Endodermal cell (in vitro differentiated cells): ENCODE measurements at regions not wholly inside any gene's neighbourhood (a gene's known extent, or its start where the extent isn't known, plus 50 kb on each side); places are given as distances from the start of the nearest gene placed in this dataset.

ENCODE experiments used
- DNase-seq: peaks from one replicate; pipeline ENCODE4 v3.0.0-alpha.2; 2017
- H3K27ac ChIP-seq: 2 replicates; pipeline ENCODE4 v1.5.1; 2013; ENCODE audit warnings: mild to moderate bottlenecking, low read depth, low read length, moderate library complexity
- H3K27me3 ChIP-seq: 2 replicates; pipeline ENCODE4 v1.6.1; 2013; ENCODE audit warnings: mild to moderate bottlenecking, low read length, moderate library complexity; ENCODE audit not compliant: insufficient read depth, control insufficient read depth, poor library complexity, severe bottlenecking
- H3K36me3 ChIP-seq: 2 replicates; pipeline ENCODE4 v1.7.0; 2013; ENCODE audit warnings: mild to moderate bottlenecking, low read length, moderate library complexity; ENCODE audit not compliant: control insufficient read depth, insufficient read depth
- H3K4me1 ChIP-seq: one replicate; pipeline ENCODE4 v1.7.0; 2013; ENCODE audit warnings: low read length; ENCODE audit not compliant: control insufficient read depth, insufficient read depth
- H3K4me3 ChIP-seq: 2 replicates; pipeline ENCODE4 v1.5.1; 2013; ENCODE audit warnings: mild to moderate bottlenecking, low read length, moderate library complexity
- H3K9ac ChIP-seq: 2 replicates; pipeline ENCODE4 v1.6.1; 2013; ENCODE audit warnings: mild to moderate bottlenecking, low read length, moderate library complexity; ENCODE audit not compliant: poor library complexity, severe bottlenecking; ENCODE audit errors: extremely low read depth
- H3K9me3 ChIP-seq: 2 replicates; pipeline ENCODE4 v1.6.1; 2013; ENCODE audit warnings: mild to moderate bottlenecking, low read length, moderate library complexity; ENCODE audit not compliant: control insufficient read depth
- H3K27ac Mint-ChIP-seq: 2 replicates; pipeline ENCODE4 v1.8.0; 2020; ENCODE audit warnings: mixed read lengths
- H3K27me3 Mint-ChIP-seq: 2 replicates; pipeline ENCODE4 v1.8.0; 2021; ENCODE audit warnings: mild to moderate bottlenecking, mixed read lengths; ENCODE audit not compliant: insufficient read depth
- H3K36me3 Mint-ChIP-seq: 2 replicates; pipeline ENCODE4 v1.8.0; 2020; ENCODE audit warnings: low read depth, mixed read lengths
- H3K4me1 Mint-ChIP-seq: 2 replicates; pipeline ENCODE4 v1.8.0; 2020; ENCODE audit warnings: mixed read lengths
- H3K4me3 Mint-ChIP-seq: 2 replicates; pipeline ENCODE4 v1.8.0; 2020; ENCODE audit warnings: mild to moderate bottlenecking, moderate library complexity, mixed read lengths
- H3K9me3 Mint-ChIP-seq: 2 replicates; pipeline ENCODE4 v1.8.0; 2020; ENCODE audit warnings: mild to moderate bottlenecking, mixed read lengths
- CTCF ChIP-seq: fragments of 200-600 bp; sonication (generic); conservative IDR thresholded peaks from 2 replicates; pipeline ENCODE4 v1.5.0; 2021; ENCODE audit warnings: antibody characterized with exemption, mild to moderate bottlenecking
- WGBS, 2 experiments: methylation state at CpG; one replicate each; pipeline versions ENCODE4 v1.1.5 to v1.1.7; 2013; ENCODE audit warnings: missing lambda C conversion rate in 2 of 2, mixed read lengths in 1 of 2; ENCODE audit not compliant: insufficient coverage in 1 of 2, insufficient read length in 1 of 2; 5-methylcytosine and 5-hydroxymethylcytosine counted together

- H3K36me3 ChIP-seq = no peaks in the 10 kb centered on the region
- no peak overlapping the region for H3K4me3 Mint-ChIP-seq
- peaks cover 2% of the 10 kb centered on the region for H3K27me3 Mint-ChIP-seq
- H3K4me1 Mint-ChIP-seq = peaks cover 28% of the 10 kb centered on the region
- H3K27ac ChIP-seq = no peak overlapping the region
- H3K27me3 ChIP-seq = no peaks in the 10 kb centered on the region
- H3K9me3 Mint-ChIP-seq = no peaks in the 10 kb centered on the region
- H3K4me1 ChIP-seq = no peaks in the 10 kb centered on the region
- H3K9ac ChIP-seq = no peak overlapping the region
- H3K27ac Mint-ChIP-seq = no peak overlapping the region
- 86 to 90% methylated on average over 4 to 10 of the region's 10 CpGs for WGBS, 2 experiments
- peaks cover 4% of the 10 kb centered on the region for H3K36me3 Mint-ChIP-seq
- H3K9me3 ChIP-seq = no peaks in the 10 kb centered on the region
- no peak for TF ChIP-seq CTCF
- no peak overlapping the region for H3K4me3 ChIP-seq
- DNase-seq = no peak
These were observed 64.5 kb upstream of the STX18 start for GRCh38 chr4:4606321-4606720.

- Mint-ChIP-seq H3K4me1 (peaks cover 28% of the 10 kb centered on the region), H3K4me3 (no peak overlapping the region), H3K9me3 (no peaks in the 10 kb centered on the region), H3K36me3 (peaks cover 4% of the 10 kb centered on the region), H3K27ac (no peak overlapping the region), H3K27me3 (peaks cover 2% of the 10 kb centered on the region)
- WGBS, 2 experiments = 89 to 95% methylated on average over 2 of the region's 2 CpGs
- Histone ChIP-seq H3K27ac (no peak overlapping the region), H3K9me3 (no peaks in the 10 kb centered on the region), H3K4me1 (no peaks in the 10 kb centered on the region), H3K9ac (no peak overlapping the region), H3K4me3 (no peak overlapping the region), H3K36me3 (no peaks in the 10 kb centered on the region), H3K27me3 (no peaks in the 10 kb centered on the region)
- DNase-seq = no peak
- TF ChIP-seq CTCF = no peak
These were observed 64.0 kb upstream of the STX18 start for GRCh38 chr4:4605849-4606248.

GRCh38 chr4:4603592-4603991, 61.7 kb upstream of the STX18 start:
- peaks cover 28% of the 10 kb centered on the region for H3K4me1 Mint-ChIP-seq
- H3K36me3 ChIP-seq = no peaks in the 10 kb centered on the region
- 86% methylated on average over 5 of the region's 5 CpGs for WGBS, 2 experiments
- H3K4me3 Mint-ChIP-seq = no peak overlapping the region
- H3K27me3 ChIP-seq = no peaks in the 10 kb centered on the region
- no peaks in the 10 kb centered on the region for H3K9me3 Mint-ChIP-seq
- H3K27ac Mint-ChIP-seq = no peak overlapping the region
- DNase-seq = no peak
- peaks cover 3% of the 10 kb centered on the region for H3K27me3 Mint-ChIP-seq
- H3K4me3 ChIP-seq = no peak overlapping the region
- H3K27ac ChIP-seq = no peak overlapping the region
- H3K9ac ChIP-seq = no peak overlapping the region
- H3K4me1 ChIP-seq = no peaks in the 10 kb centered on the region
- H3K36me3 Mint-ChIP-seq = peaks cover 4% of the 10 kb centered on the region
- H3K9me3 ChIP-seq = no peaks in the 10 kb centered on the region
- no peak for TF ChIP-seq CTCF
